ENCODE measurements at regions not wholly inside any gene's neighbourhood (a gene's known extent, or its start where the extent isn't known, plus 50 kb on each side); places are given as distances from the start of the nearest gene placed in this dataset.

DNA sequence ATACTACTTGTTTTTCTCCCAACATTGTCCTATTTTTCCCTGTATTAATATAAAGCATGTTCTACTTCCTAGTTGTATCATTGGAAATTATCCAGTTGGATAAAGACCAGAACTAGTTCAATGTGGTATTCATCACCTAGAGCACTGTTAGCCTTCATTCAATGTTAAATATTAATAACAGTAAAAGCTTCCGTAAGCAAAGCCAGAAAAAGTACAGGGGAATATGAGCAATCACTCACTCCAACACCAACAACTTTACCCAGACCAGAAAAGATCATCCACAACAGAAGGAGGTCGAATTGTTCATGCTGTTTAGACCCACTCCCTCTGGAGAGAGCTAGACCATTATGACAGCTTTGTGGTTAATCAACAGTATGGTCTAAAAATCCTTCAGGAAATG lies 728.4 kb downstream of the MAT2B start:
- H3K4me2 ChIP-seq (ENCODE audit: low read length, poor library complexity, severe bottlenecking) = no peak overlapping the region
- H3K23ac ChIP-seq (ENCODE audit: low read length in 2 of 2) = no peak overlapping the region
- no peak for DNase-seq
- WGBS = 83% methylated on average over 1 of the region's 2 CpGs
- H3K27ac ChIP-seq (ENCODE audit: low read length, poor library complexity, severe bottlenecking) = peak overlapping the region; percentile 14
- no peaks in the 10 kb centered on the region for H3K79me1 ChIP-seq (replicated peaks; ENCODE audit: low read length, poor library complexity, severe bottlenecking)
- no peak overlapping the region for H3K4ac ChIP-seq (ENCODE audit: low read depth in 1 of 2, low read length in 2 of 2)
- no peak overlapping the region for H2BK120ac ChIP-seq (ENCODE audit: low read depth, low read length)
- no peak overlapping the region for H2AK5ac ChIP-seq (ENCODE audit: low read length, severe bottlenecking)
- no peak overlapping the region for H4K91ac ChIP-seq (ENCODE audit: low read length)
- no peak overlapping the region for H2BK15ac ChIP-seq (ENCODE audit: low read depth, poor library complexity, severe bottlenecking)
- no peak overlapping the region for H2BK12ac ChIP-seq (ENCODE audit: low read length in 2 of 2)
- H3K9ac ChIP-seq (ENCODE audit: low read length) = peak overlapping the region; percentile 22
- peaks cover 3% of the 10 kb centered on the region for H3K4me1 ChIP-seq (ENCODE audit: control insufficient read depth, insufficient read depth, low read depth, low read length)
- peaks cover 4% of the 10 kb centered on the region for H3K9me3 ChIP-seq (ENCODE audit: control insufficient read depth, low read length)
- no peak overlapping the region for H2AFZ ChIP-seq (ENCODE audit: low read depth, low read length)
- no peaks in the 10 kb centered on the region for H3K36me3 ChIP-seq (ENCODE audit: control insufficient read depth in 1 of 2, insufficient read depth in 2 of 2, low read depth in 1 of 2, low read length in 2 of 2)
- no peak overlapping the region for H3K14ac ChIP-seq (ENCODE audit: low read length in 2 of 2)
- H4K8ac ChIP-seq (ENCODE audit: low read length) = no peak overlapping the region
- no peak overlapping the region for H3K18ac ChIP-seq (ENCODE audit: low read depth in 1 of 2, low read length in 2 of 2)
- H2BK5ac ChIP-seq (ENCODE audit: low read depth, low read length, poor library complexity, severe bottlenecking) = no peak overlapping the region
- no peaks in the 10 kb centered on the region for H3K27me3 ChIP-seq (ENCODE audit: control insufficient read depth in 1 of 2, insufficient read depth in 1 of 2, low read length in 2 of 2)
- no peak overlapping the region for H3K4me3 ChIP-seq (ENCODE audit: insufficient read depth in 1 of 2, low read depth in 1 of 2, low read length in 2 of 2)

DNA sequence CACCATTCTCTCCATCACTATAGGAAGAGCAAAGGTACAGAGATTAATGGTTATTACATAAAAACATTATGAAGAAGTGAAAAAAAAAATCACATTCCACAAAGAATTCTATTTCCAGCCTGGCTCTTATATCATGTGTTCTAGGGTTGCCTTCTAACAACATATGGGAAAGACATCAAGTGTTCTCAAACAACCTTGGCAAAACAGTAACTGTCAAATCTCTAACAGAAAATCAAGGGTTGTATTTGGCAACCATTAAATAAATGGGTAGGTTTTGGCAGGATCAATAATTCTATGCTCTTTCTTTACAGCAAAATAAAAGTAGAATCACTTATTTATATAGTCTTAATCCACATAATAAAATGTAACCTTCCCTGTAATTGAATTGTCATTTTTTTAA lies 728.9 kb downstream of the MAT2B start:
- no peak overlapping the region for H2AFZ ChIP-seq (ENCODE audit: low read depth, low read length)
- no peaks in the 10 kb centered on the region for H3K27me3 ChIP-seq (ENCODE audit: control insufficient read depth in 1 of 2, insufficient read depth in 1 of 2, low read length in 2 of 2)
- no peaks in the 10 kb centered on the region for H3K36me3 ChIP-seq (ENCODE audit: control insufficient read depth in 1 of 2, insufficient read depth in 2 of 2, low read depth in 1 of 2, low read length in 2 of 2)
- H3K23ac ChIP-seq (ENCODE audit: low read length in 2 of 2) = no peak overlapping the region
- peak overlapping the region; percentile 22 for H3K9ac ChIP-seq (ENCODE audit: low read length)
- no peak overlapping the region for H2BK15ac ChIP-seq (ENCODE audit: low read depth, poor library complexity, severe bottlenecking)
- no peak overlapping the region for H2AK5ac ChIP-seq (ENCODE audit: low read length, severe bottlenecking)
- H3K27ac ChIP-seq (ENCODE audit: low read length, poor library complexity, severe bottlenecking) = peak overlapping the region; percentile 14
- no peak overlapping the region for H3K14ac ChIP-seq (ENCODE audit: low read length in 2 of 2)
- H2BK5ac ChIP-seq (ENCODE audit: low read depth, low read length, poor library complexity, severe bottlenecking) = no peak overlapping the region
- H3K9me3 ChIP-seq (ENCODE audit: control insufficient read depth, low read length) = no peaks in the 10 kb centered on the region
- H2BK120ac ChIP-seq (ENCODE audit: low read depth, low read length) = no peak overlapping the region
- H3K4me1 ChIP-seq (ENCODE audit: control insufficient read depth, insufficient read depth, low read depth, low read length) = peaks cover 3% of the 10 kb centered on the region
- H3K79me1 ChIP-seq (replicated peaks; ENCODE audit: low read length, poor library complexity, severe bottlenecking) = no peaks in the 10 kb centered on the region
- H4K8ac ChIP-seq (ENCODE audit: low read length) = no peak overlapping the region
- H4K91ac ChIP-seq (ENCODE audit: low read length) = no peak overlapping the region
- H3K4me3 ChIP-seq (ENCODE audit: insufficient read depth in 1 of 2, low read depth in 1 of 2, low read length in 2 of 2) = no peak overlapping the region
- H3K4me2 ChIP-seq (ENCODE audit: low read length, poor library complexity, severe bottlenecking) = no peak overlapping the region
- no peak overlapping the region for H3K18ac ChIP-seq (ENCODE audit: low read depth in 1 of 2, low read length in 2 of 2)
- no peak overlapping the region for H2BK12ac ChIP-seq (ENCODE audit: low read length in 2 of 2)
- H3K4ac ChIP-seq (ENCODE audit: low read depth in 1 of 2, low read length in 2 of 2) = no peak overlapping the region
- no peak for DNase-seq

GRCh38 chr5:164235300-164235891 lies 730.0 kb downstream of the MAT2B start:
- Histone ChIP-seq H4K8ac (ENCODE audit: low read length) (no peak overlapping the region), H2AFZ (ENCODE audit: low read depth, low read length) (no peak overlapping the region), H3K4ac (ENCODE audit: low read depth in 1 of 2, low read length in 2 of 2) (no peak overlapping the region), H3K4me2 (ENCODE audit: low read length, poor library complexity, severe bottlenecking) (no peak overlapping the region), H3K9ac (ENCODE audit: low read length) (peak overlapping the region; percentile 24), H3K4me3 (ENCODE audit: insufficient read depth in 1 of 2, low read depth in 1 of 2, low read length in 2 of 2) (no peak overlapping the region), H3K27ac (ENCODE audit: low read length, poor library complexity, severe bottlenecking) (peak overlapping the region; percentile 18), H3K18ac (ENCODE audit: low read depth in 1 of 2, low read length in 2 of 2) (no peak overlapping the region), H3K4me1 (ENCODE audit: control insufficient read depth, insufficient read depth, low read depth, low read length) (peaks cover 3% of the 10 kb centered on the region), H3K14ac (ENCODE audit: low read length in 2 of 2) (no peak overlapping the region), H3K36me3 (ENCODE audit: control insufficient read depth in 1 of 2, insufficient read depth in 2 of 2, low read depth in 1 of 2, low read length in 2 of 2) (no peaks in the 10 kb centered on the region), H4K91ac (ENCODE audit: low read length) (no peak overlapping the region), H2BK15ac (ENCODE audit: low read depth, poor library complexity, severe bottlenecking) (no peak overlapping the region), H3K23ac (ENCODE audit: low read length in 2 of 2) (no peak overlapping the region), H2BK120ac (ENCODE audit: low read depth, low read length) (no peak overlapping the region), H3K27me3 (ENCODE audit: control insufficient read depth in 1 of 2, insufficient read depth in 1 of 2, low read length in 2 of 2) (no peaks in the 10 kb centered on the region), H2BK5ac (ENCODE audit: low read depth, low read length, poor library complexity, severe bottlenecking) (no peak overlapping the region), H2BK12ac (ENCODE audit: low read length in 2 of 2) (no peak overlapping the region), H3K79me1 (replicated peaks; ENCODE audit: low read length, poor library complexity, severe bottlenecking) (no peaks in the 10 kb centered on the region), H3K9me3 (ENCODE audit: control insufficient read depth, low read length) (no peaks in the 10 kb centered on the region), H2AK5ac (ENCODE audit: low read length, severe bottlenecking) (peak overlapping the region; percentile 0)
- WGBS = 82% methylated on average over 3 of the region's 3 CpGs
- peak; percentile 2 for DNase-seq

GRCh38 chr5:164237486-164237885 lies 732.1 kb downstream of the MAT2B start:
- no peak overlapping the region for H3K14ac ChIP-seq (ENCODE audit: low read length in 2 of 2)
- H2BK5ac ChIP-seq (ENCODE audit: low read depth, low read length, poor library complexity, severe bottlenecking) = no peak overlapping the region
- no peak overlapping the region for H2BK12ac ChIP-seq (ENCODE audit: low read length in 2 of 2)
- H3K4ac ChIP-seq (ENCODE audit: low read depth in 1 of 2, low read length in 2 of 2) = no peak overlapping the region
- H2BK120ac ChIP-seq (ENCODE audit: low read depth, low read length) = no peak overlapping the region
- no peak for DNase-seq
- no peak overlapping the region for H3K18ac ChIP-seq (ENCODE audit: low read depth in 1 of 2, low read length in 2 of 2)
- no peak overlapping the region for H3K27ac ChIP-seq (ENCODE audit: low read length, poor library complexity, severe bottlenecking)
- no peak overlapping the region for H3K23ac ChIP-seq (ENCODE audit: low read length in 2 of 2)
- no peak overlapping the region for H3K4me3 ChIP-seq (ENCODE audit: insufficient read depth in 1 of 2, low read depth in 1 of 2, low read length in 2 of 2)
- no peaks in the 10 kb centered on the region for H3K79me1 ChIP-seq (replicated peaks; ENCODE audit: low read length, poor library complexity, severe bottlenecking)
- H4K91ac ChIP-seq (ENCODE audit: low read length) = no peak overlapping the region
- H3K36me3 ChIP-seq (ENCODE audit: control insufficient read depth in 1 of 2, insufficient read depth in 2 of 2, low read depth in 1 of 2, low read length in 2 of 2) = no peaks in the 10 kb centered on the region
- peaks cover 3% of the 10 kb centered on the region for H3K4me1 ChIP-seq (ENCODE audit: control insufficient read depth, insufficient read depth, low read depth, low read length)
- no peak overlapping the region for H2AFZ ChIP-seq (ENCODE audit: low read depth, low read length)
- no peak overlapping the region for H3K4me2 ChIP-seq (ENCODE audit: low read length, poor library complexity, severe bottlenecking)
- no peaks in the 10 kb centered on the region for H3K9me3 ChIP-seq (ENCODE audit: control insufficient read depth, low read length)
- peak overlapping the region; percentile 24 for H3K9ac ChIP-seq (ENCODE audit: low read length)
- no peak overlapping the region for H2BK15ac ChIP-seq (ENCODE audit: low read depth, poor library complexity, severe bottlenecking)
- no peaks in the 10 kb centered on the region for H3K27me3 ChIP-seq (ENCODE audit: control insufficient read depth in 1 of 2, insufficient read depth in 1 of 2, low read length in 2 of 2)
- H4K8ac ChIP-seq (ENCODE audit: low read length) = no peak overlapping the region
- no peak overlapping the region for H2AK5ac ChIP-seq (ENCODE audit: low read length, severe bottlenecking)
